ENCODE measurements at regions not wholly inside any gene's neighbourhood (a gene's known extent, or its start where the extent isn't known, plus 50 kb on each side); places are given as distances from the start of the nearest gene placed in this dataset.

DNA sequence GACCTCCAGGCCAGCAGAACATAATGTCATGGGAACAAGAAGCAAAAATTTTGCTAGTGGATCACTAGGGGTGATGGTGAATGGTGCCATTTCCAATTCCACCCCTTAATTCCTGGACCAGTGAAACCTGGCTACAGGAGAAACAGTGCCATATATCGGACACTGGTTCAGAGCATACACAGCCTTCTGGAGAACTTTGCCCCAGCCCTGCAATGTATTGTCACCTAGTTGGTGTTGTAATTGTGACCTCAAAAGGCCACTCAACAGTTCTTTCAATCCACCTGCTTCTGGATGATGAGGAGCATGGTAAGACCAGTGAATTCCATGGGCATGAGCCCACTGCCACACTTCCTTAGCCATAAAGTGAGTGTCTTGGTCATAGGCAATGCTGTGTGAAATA is 59.8 kb upstream of the AASS start:
- Histone ChIP-seq H3K9ac (ENCODE audit: low read length) (no peak overlapping the region), H3K27me3 (ENCODE audit: low read depth, low read length) (no peaks in the 10 kb centered on the region), H3K27ac (ENCODE audit: low read length) (no peak overlapping the region), H3K9me3 (ENCODE audit: insufficient read depth, low read length) (no peaks in the 10 kb centered on the region), H3K79me2 (ENCODE audit: low read length) (no peaks in the 10 kb centered on the region), H4K20me1 (ENCODE audit: insufficient read depth, low read length) (no peaks in the 10 kb centered on the region), H2AFZ (ENCODE audit: low read depth, low read length) (no peak overlapping the region), H3K4me3 (ENCODE audit: low read length) (no peak overlapping the region), H3K4me1 (ENCODE audit: low read length) (no peaks in the 10 kb centered on the region), H3K36me3 (replicated peaks; ENCODE audit: low read depth, low read length) (no peaks in the 10 kb centered on the region), H3K4me2 (ENCODE audit: low read length) (no peak overlapping the region)
- TF ChIP-seq EZH2phosphoT487 (IDR thresholded peaks at IDR 0.05; ENCODE audit: low read depth): no peak
- TF ChIP-seq, protein P1, sequence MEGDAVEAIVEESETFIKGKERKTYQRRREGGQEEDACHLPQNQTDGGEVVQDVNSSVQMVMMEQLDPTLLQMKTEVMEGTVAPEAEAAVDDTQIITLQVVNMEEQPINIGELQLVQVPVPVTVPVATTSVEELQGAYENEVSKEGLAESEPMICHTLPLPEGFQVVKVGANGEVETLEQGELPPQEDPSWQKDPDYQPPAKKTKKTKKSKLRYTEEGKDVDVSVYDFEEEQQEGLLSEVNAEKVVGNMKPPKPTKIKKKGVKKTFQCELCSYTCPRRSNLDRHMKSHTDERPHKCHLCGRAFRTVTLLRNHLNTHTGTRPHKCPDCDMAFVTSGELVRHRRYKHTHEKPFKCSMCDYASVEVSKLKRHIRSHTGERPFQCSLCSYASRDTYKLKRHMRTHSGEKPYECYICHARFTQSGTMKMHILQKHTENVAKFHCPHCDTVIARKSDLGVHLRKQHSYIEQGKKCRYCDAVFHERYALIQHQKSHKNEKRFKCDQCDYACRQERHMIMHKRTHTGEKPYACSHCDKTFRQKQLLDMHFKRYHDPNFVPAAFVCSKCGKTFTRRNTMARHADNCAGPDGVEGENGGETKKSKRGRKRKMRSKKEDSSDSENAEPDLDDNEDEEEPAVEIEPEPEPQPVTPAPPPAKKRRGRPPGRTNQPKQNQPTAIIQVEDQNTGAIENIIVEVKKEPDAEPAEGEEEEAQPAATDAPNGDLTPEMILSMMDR (IDR thresholded peaks at IDR 0.05; ENCODE audit: low read depth, low read length): no peak

DNA sequence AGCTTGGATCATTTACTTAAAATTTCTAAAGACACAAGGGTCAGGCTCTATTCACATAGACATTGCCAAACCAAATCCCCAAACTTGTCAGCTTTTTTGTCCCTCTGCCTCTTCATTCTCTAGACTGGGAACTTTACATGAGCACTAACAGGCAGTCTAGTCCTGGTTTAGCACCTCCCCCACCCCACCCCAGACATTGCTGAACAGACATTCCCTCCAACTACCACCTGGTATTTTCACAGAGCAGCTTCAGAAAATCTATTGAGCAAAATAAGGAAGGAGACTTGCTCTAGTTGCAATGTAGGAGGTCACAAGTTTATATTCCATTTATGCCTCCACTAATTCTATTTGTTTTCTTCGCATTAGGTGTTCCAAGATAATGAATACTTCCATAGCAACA is 56.8 kb upstream of the AASS start:
- no peaks in the 10 kb centered on the region for H3K4me1 ChIP-seq (ENCODE audit: low read length)
- H3K4me2 ChIP-seq (ENCODE audit: low read length): no peak overlapping the region
- TF ChIP-seq, protein P1 (IDR thresholded peaks at IDR 0.05; ENCODE audit: low read depth, low read length): no peak
- no peak for TF ChIP-seq EZH2phosphoT487 (IDR thresholded peaks at IDR 0.05; ENCODE audit: low read depth)
- no peak overlapping the region for H2AFZ ChIP-seq (ENCODE audit: low read depth, low read length)
- H3K9me3 ChIP-seq (ENCODE audit: insufficient read depth, low read length): no peaks in the 10 kb centered on the region
- H3K27ac ChIP-seq (ENCODE audit: low read length): no peak overlapping the region
- no peaks in the 10 kb centered on the region for H3K79me2 ChIP-seq (ENCODE audit: low read length)
- H3K36me3 ChIP-seq (replicated peaks; ENCODE audit: low read depth, low read length): no peaks in the 10 kb centered on the region
- no peak overlapping the region for H3K9ac ChIP-seq (ENCODE audit: low read length)
- no peaks in the 10 kb centered on the region for H3K27me3 ChIP-seq (ENCODE audit: low read depth, low read length)
- no peak overlapping the region for H3K4me3 ChIP-seq (ENCODE audit: low read length)
- H4K20me1 ChIP-seq (ENCODE audit: insufficient read depth, low read length): no peaks in the 10 kb centered on the region

DNA sequence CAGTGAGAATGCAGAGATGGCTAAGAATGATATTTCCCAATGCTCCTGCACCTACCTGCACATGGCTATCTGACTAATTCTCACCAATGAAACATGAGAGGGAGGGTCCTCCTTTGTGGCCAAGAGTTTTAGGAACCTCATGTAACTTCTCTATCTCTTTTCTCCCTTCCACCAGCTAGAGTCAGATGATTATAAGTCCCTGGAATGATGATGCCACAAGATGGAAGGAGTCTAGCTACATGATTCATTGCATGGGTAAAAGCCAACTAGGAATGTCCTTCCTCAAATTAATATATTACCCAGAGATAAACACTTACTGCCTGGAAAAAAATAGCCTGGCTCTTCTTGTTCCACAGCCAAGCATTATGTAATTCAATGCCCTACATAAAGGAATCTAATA is 55.1 kb upstream of the AASS start:
- Histone ChIP-seq H3K79me2 (ENCODE audit: low read length) (no peaks in the 10 kb centered on the region), H4K20me1 (ENCODE audit: insufficient read depth, low read length) (no peaks in the 10 kb centered on the region), H2AFZ (ENCODE audit: low read depth, low read length) (no peak overlapping the region), H3K36me3 (replicated peaks; ENCODE audit: low read depth, low read length) (no peaks in the 10 kb centered on the region), H3K27ac (ENCODE audit: low read length) (no peak overlapping the region), H3K9ac (ENCODE audit: low read length) (no peak overlapping the region), H3K4me1 (ENCODE audit: low read length) (no peaks in the 10 kb centered on the region), H3K4me2 (ENCODE audit: low read length) (no peak overlapping the region), H3K27me3 (ENCODE audit: low read depth, low read length) (no peaks in the 10 kb centered on the region), H3K4me3 (ENCODE audit: low read length) (no peak overlapping the region), H3K9me3 (ENCODE audit: insufficient read depth, low read length) (no peaks in the 10 kb centered on the region)
- no peak for TF ChIP-seq EZH2phosphoT487 (IDR thresholded peaks at IDR 0.05; ENCODE audit: low read depth)
- TF ChIP-seq, protein P1 (IDR thresholded peaks at IDR 0.05; ENCODE audit: low read depth, low read length): no peak

DNA sequence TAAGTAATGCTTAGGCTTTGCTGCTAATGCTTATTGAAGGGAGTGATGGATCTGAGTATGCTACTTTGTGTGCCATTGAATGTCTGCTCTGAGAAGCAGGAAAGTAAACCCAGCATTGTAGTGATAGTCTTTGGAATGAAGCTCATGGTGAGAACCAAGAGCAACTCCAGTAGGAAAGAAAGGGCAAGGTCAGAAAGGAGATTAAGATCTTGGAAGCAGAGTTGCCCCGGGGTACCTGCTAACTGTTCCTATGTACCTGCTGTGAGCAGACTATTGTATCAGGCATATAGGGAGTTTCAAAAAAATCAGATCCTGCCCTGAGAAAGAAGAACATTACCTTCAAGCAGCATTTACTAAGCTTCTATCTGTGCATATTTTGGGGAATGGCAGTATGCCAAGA is 54.5 kb upstream of the AASS start:
- no peak overlapping the region for H3K9ac ChIP-seq (ENCODE audit: low read length)
- no peaks in the 10 kb centered on the region for H3K36me3 ChIP-seq (replicated peaks; ENCODE audit: low read depth, low read length)
- no peaks in the 10 kb centered on the region for H3K4me1 ChIP-seq (ENCODE audit: low read length)
- no peak overlapping the region for H3K27ac ChIP-seq (ENCODE audit: low read length)
- H3K9me3 ChIP-seq (ENCODE audit: insufficient read depth, low read length): no peaks in the 10 kb centered on the region
- no peak overlapping the region for H3K4me2 ChIP-seq (ENCODE audit: low read length)
- no peak for TF ChIP-seq EZH2phosphoT487 (IDR thresholded peaks at IDR 0.05; ENCODE audit: low read depth)
- TF ChIP-seq, protein P1 (IDR thresholded peaks at IDR 0.05; ENCODE audit: low read depth, low read length): no peak
- H3K27me3 ChIP-seq (ENCODE audit: low read depth, low read length): no peaks in the 10 kb centered on the region
- no peak overlapping the region for H2AFZ ChIP-seq (ENCODE audit: low read depth, low read length)
- H4K20me1 ChIP-seq (ENCODE audit: insufficient read depth, low read length): no peaks in the 10 kb centered on the region
- H3K4me3 ChIP-seq (ENCODE audit: low read length): no peak overlapping the region
- no peaks in the 10 kb centered on the region for H3K79me2 ChIP-seq (ENCODE audit: low read length)
